A549 (cell line): ENCODE measurements at regions not wholly inside any gene's neighbourhood (a gene's known extent, or its start where the extent isn't known, plus 50 kb on each side); places are given as distances from the start of the nearest gene placed in this dataset.

Experiments used
- ATAC-seq, 2 experiments: fragments of 200-7000 bp in 1 of 2; fragments of >200 bp in 1 of 2; cut with Nextera tagmentation in 1 of 2; cut with Tn5 transposase in 1 of 2; 3 replicates each; pipeline versions ENCODE4 v1.8.0 to v1.9.1; 2018 to 2020; ENCODE audit warnings: mild to moderate bottlenecking in 1 of 2, moderate library complexity in 1 of 2
- CTCF ChIA-PET: fragments of 300-600 bp; sonication (Branson Sonifier 250); formaldehyde crosslinking; extraction: SDS; loops from one replicate; lab custom pipeline; 2021; ENCODE audit warnings: antibody characterized with exemption, inconsistent platforms; lab: Yijun Ruan, JAX
- POLR2A ChIA-PET: fragments of 350-600 bp; formaldehyde crosslinking; extraction: SDS; loops from one replicate; lab custom pipeline; 2021; ENCODE audit warnings: antibody characterized with exemption, inconsistent platforms; lab: Yijun Ruan, JAX
- DNase-seq, 2 experiments: peaks; one replicate each; pipeline versions ENCODE4 v3.0.0 to v3.0.0-alpha.2; 2011 to 2016; ENCODE audit warnings: low read depth in 1 of 2, low spot score in 1 of 2
- FAIRE-seq: peaks from 2 replicates; lab custom pipeline; 2011; peaks lifted over from hg19 to GRCh38; lab: Jason Lieb, UNC
- H3K27ac ChIP-seq, 2 experiments: fragments of >200 bp; sonication (Bioruptor Twin); formaldehyde crosslinking; 3 replicates each; pipeline ENCODE4 v1.5.1; 2016 to 2017
- H3K4me1 ChIP-seq: fragments of >200 bp; sonication (Bioruptor Twin); formaldehyde crosslinking; 3 replicates; pipeline ENCODE4 v1.6.1; 2016
- H3K4me2 ChIP-seq: fragments of >200 bp; sonication (Bioruptor Twin); formaldehyde crosslinking; 3 replicates; pipeline ENCODE4 v1.6.1; 2016
- H3K4me3 ChIP-seq: fragments of >200 bp; sonication (Bioruptor Twin); formaldehyde crosslinking; 3 replicates; pipeline ENCODE4 v1.5.1; 2016
- H3K9me3 ChIP-seq: fragments of >200 bp; sonication (Bioruptor Twin); formaldehyde crosslinking; 3 replicates; pipeline ENCODE4 v1.6.1; 2016
- ATOH8 ChIP-seq: fragments of 250-450 bp; sonication (Bioruptor Pico); IDR thresholded peaks from 2 replicates; pipeline ENCODE4 v1.5.0; 2020; ENCODE audit warnings: low read depth, mild to moderate bottlenecking, moderate library complexity
- BHLHE40 ChIP-seq: IDR thresholded peaks from 2 replicates; pipeline ENCODE4 v1.6.1; 2012; ENCODE audit warnings: low read depth, low read length, inconsistent platforms
- CBX8 ChIP-seq: fragments of 200-600 bp; sonication (generic); IDR thresholded peaks from 2 replicates; pipeline ENCODE4 v1.6.1; 2016
- EHMT2 ChIP-seq: fragments of 200-600 bp; sonication (generic); IDR thresholded peaks from 2 replicates; pipeline ENCODE4 v1.6.1; 2016; ENCODE audit warnings: antibody characterized with exemption, low read depth, mild to moderate bottlenecking, moderate library complexity
- ELK1 ChIP-seq: fragments of 150-350 bp; IDR thresholded peaks from 2 replicates; pipeline ENCODE4 v1.6.1; 2014; ENCODE audit warnings: low read depth, mild to moderate bottlenecking, low read length
- FOSB ChIP-seq: fragments of 250-450 bp; sonication (Bioruptor Pico); IDR thresholded peaks from 2 replicates; pipeline ENCODE4 v1.5.0; 2020; ENCODE audit warnings: mild to moderate bottlenecking, moderate library complexity
- GATA3 ChIP-seq: IDR thresholded peaks from 2 replicates; pipeline ENCODE4 v1.6.1; 2012; ENCODE audit warnings: borderline replicate concordance
- HEYL ChIP-seq: fragments of 250-450 bp; sonication (Bioruptor Pico); IDR thresholded peaks from 2 replicates; pipeline ENCODE4 v1.8.0; 2021; ENCODE audit warnings: mild to moderate bottlenecking, moderate library complexity
- HMGXB4 ChIP-seq: fragments of 250-450 bp; sonication (Bioruptor Pico); IDR thresholded peaks from 2 replicates; pipeline ENCODE4 v1.5.0; 2021; ENCODE audit warnings: mild to moderate bottlenecking, moderate library complexity, borderline replicate concordance
- HOXB13 ChIP-seq: fragments of 250-450 bp; sonication (Bioruptor Pico); IDR thresholded peaks from 2 replicates; pipeline ENCODE4 v1.5.0; 2020; ENCODE audit warnings: low read depth, mild to moderate bottlenecking, moderate library complexity
- HOXB5 ChIP-seq: fragments of 250-450 bp; sonication (Bioruptor Pico); IDR thresholded peaks from 2 replicates; pipeline ENCODE4 v1.5.0; 2020; ENCODE audit warnings: mild to moderate bottlenecking, moderate library complexity
- NPAS2 ChIP-seq: fragments of 250-450 bp; sonication (Bioruptor Pico); IDR thresholded peaks from 2 replicates; pipeline ENCODE4 v1.8.0; 2022; ENCODE audit warnings: mild to moderate bottlenecking, moderate library complexity, borderline replicate concordance
- NR3C1 ChIP-seq: fragments of >200 bp; sonication (Bioruptor Twin); formaldehyde crosslinking; IDR thresholded peaks from 3 replicates; pipeline ENCODE4 v1.6.1; 2017
- POLR2AphosphoS2 ChIP-seq: conservative IDR thresholded peaks from 2 replicates; pipeline ENCODE4 v1.6.1; 2012; ENCODE audit warnings: low read length, improper control_type of control experiment, inconsistent platforms
- RARB ChIP-seq: fragments of 250-450 bp; sonication (Bioruptor Pico); IDR thresholded peaks from 2 replicates; pipeline ENCODE4 v1.8.0; 2021; ENCODE audit warnings: mild to moderate bottlenecking, moderate library complexity
- RCOR1 ChIP-seq: fragments of 150-350 bp; IDR thresholded peaks from 2 replicates; pipeline ENCODE4 v1.6.1; 2014; ENCODE audit warnings: antibody characterized with exemption, low read length, low read depth
- SMC3 ChIP-seq: fragments of >200 bp; sonication (Bioruptor Twin); formaldehyde crosslinking; IDR thresholded peaks from 3 replicates; pipeline ENCODE4 v1.6.1; 2018; ENCODE audit warnings: inconsistent platforms
- ZC3H11A ChIP-seq: fragments of 450-650 bp; IDR thresholded peaks from 2 replicates; pipeline ENCODE4 v1.6.1; 2014; ENCODE audit warnings: antibody characterized with exemption, mild to moderate bottlenecking
- ZSCAN20 ChIP-seq: fragments of 250-450 bp; sonication (Bioruptor Pico); IDR thresholded peaks from 2 replicates; pipeline ENCODE4 v1.8.0; 2022; ENCODE audit warnings: mild to moderate bottlenecking, moderate library complexity
- WGBS: methylation state at CpG from one replicate; pipeline ENCODE4 v1.1.6; 2017; ENCODE audit errors: missing lambda C conversion rate; 5-methylcytosine and 5-hydroxymethylcytosine counted together

GRCh38 chrX:116657071-116657470 lies 194.3 kb upstream of the CT83 start:
- no peak overlapping the region for H3K4me3 ChIP-seq
- H3K9me3 ChIP-seq: no peaks in the 10 kb centered on the region
- no peak for ATAC-seq
- ChIA-PET CTCF (no interaction called here), POLR2A (no interaction called here)
- DNase-seq: no peak
- no peak overlapping the region for H3K4me2 ChIP-seq
- TF ChIP-seq CBX8 (no peak), GATA3 (no peak), BHLHE40 (no peak), HEYL (CRISPR knock-in tag) (no peak), RARB (no peak), SMC3 (no peak), POLR2AphosphoS2 (no peak), RCOR1 (no peak), HOXB13 (CRISPR knock-in tag) (no peak), HMGXB4 (CRISPR knock-in tag) (no peak), EHMT2 (no peak), FOSB (CRISPR knock-in tag) (no peak), NPAS2 (no peak), HOXB5 (CRISPR knock-in tag) (no peak), ELK1 (no peak)
- H3K27ac ChIP-seq: no peak overlapping the region
- peak; percentile 36 for FAIRE-seq
- no peaks in the 10 kb centered on the region for H3K4me1 ChIP-seq

- POLR2A ChIA-PET: no interaction called here
- H3K27ac ChIP-seq: no peak overlapping the region
- no peaks in the 10 kb centered on the region for H3K9me3 ChIP-seq
- no peak for DNase-seq
- H3K4me3 ChIP-seq: no peak overlapping the region
- CTCF ChIA-PET: no interaction called here
- ATAC-seq: no peak
- no peak overlapping the region for H3K4me2 ChIP-seq
- no peaks in the 10 kb centered on the region for H3K4me1 ChIP-seq
- 73% methylated on average over 1 of the region's 1 CpG for WGBS
- no peak for FAIRE-seq
- no peak for TF ChIP-seq POLR2AphosphoS2
- no peak for TF ChIP-seq NR3C1
- TF ChIP-seq ZC3H11A: no peak
- TF ChIP-seq ZSCAN20: no peak
- TF ChIP-seq, all 56 proteins: peak for 0
Measured at GRCh38 chrX:116628464-116628863, 165.7 kb upstream of the CT83 start.

DNA sequence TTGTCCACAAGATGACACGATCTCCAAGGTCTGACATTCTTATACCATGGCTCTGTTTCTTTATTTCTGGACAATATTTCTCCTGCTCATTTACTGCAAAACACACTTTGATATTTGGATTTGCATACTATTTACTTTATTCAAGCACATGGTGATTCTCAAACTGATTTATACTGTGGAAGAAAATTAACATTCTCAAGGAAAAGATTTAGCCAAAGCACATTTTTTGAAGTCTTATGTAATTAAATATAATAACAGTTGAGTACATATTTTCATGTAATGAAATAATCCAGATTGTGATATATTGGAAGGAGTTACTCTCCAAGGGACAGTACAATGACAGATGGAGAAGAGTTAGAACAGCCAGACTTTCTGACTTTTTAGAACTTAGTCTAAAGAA lies 155.8 kb upstream of the CT83 start:
- Histone ChIP-seq H3K4me1 (no peaks in the 10 kb centered on the region), H3K4me3 (no peak overlapping the region), H3K4me2 (no peak overlapping the region), H3K27ac (no peak overlapping the region), H3K9me3 (no peaks in the 10 kb centered on the region)
- WGBS: 0% methylated on average over 1 of the region's 1 CpG
- ATAC-seq (no peak), FAIRE-seq (no peak), DNase-seq (no peak)
- CTCF ChIA-PET: no interaction called here
- POLR2A ChIA-PET: no interaction called here
- TF ChIP-seq HMGXB4 (CRISPR knock-in tag): no peak
- no peak for TF ChIP-seq ATOH8 (CRISPR knock-in tag)
